HepG2 (cell line): ENCODE measurements at regions not wholly inside any gene's neighbourhood (a gene's known extent, or its start where the extent isn't known, plus 50 kb on each side); places are given as distances from the start of the nearest gene placed in this dataset.

Experiments
- AHDC1 ChIP-seq: sonication (generic); formaldehyde crosslinking; IDR thresholded peaks from 2 replicates; pipeline ENCODE4 v1.5.1; 2020; ENCODE audit warnings: mild to moderate bottlenecking, missing genetic modification reagents, borderline replicate concordance
- CREM ChIP-seq, 2 experiments: sonication (generic) in 1 of 2; formaldehyde crosslinking in 1 of 2; IDR thresholded peaks; 2 replicates each; pipeline versions ENCODE4 v1.4.0 to v1.6.1; 2016 to 2020; ENCODE audit warnings: antibody characterized with exemption in 1 of 2, mild to moderate bottlenecking in 1 of 2, missing genetic modification reagents in 1 of 2
- CTCF ChIP-seq: sonication (generic); formaldehyde crosslinking; IDR thresholded peaks from 2 replicates; pipeline ENCODE4 v1.5.0; 2020; ENCODE audit warnings: mild to moderate bottlenecking, missing genetic modification reagents, moderate library complexity
- DNMT1 ChIP-seq: sonication (generic); formaldehyde crosslinking; IDR thresholded peaks from 2 replicates; pipeline ENCODE4 v1.5.1; 2020; ENCODE audit warnings: mild to moderate bottlenecking, missing genetic modification reagents
- FOXA3 ChIP-seq: IDR thresholded peaks from 2 replicates; pipeline ENCODE4 v1.6.1; 2016; ENCODE audit warnings: missing genetic modification reagents, missing compliant biosample characterization
- GRHL1 ChIP-seq: sonication (generic); formaldehyde crosslinking; conservative IDR thresholded peaks from 2 replicates; pipeline ENCODE4 v1.8.0; 2022; ENCODE audit warnings: missing genetic modification reagents
- IKZF1 ChIP-seq: fragments of 450-650 bp; IDR thresholded peaks from 2 replicates; pipeline ENCODE4 v1.7.1; 2016
- JUN ChIP-seq: sonication (generic); formaldehyde crosslinking; IDR thresholded peaks from 2 replicates; pipeline ENCODE4 v1.4.0; 2020; ENCODE audit warnings: mild to moderate bottlenecking, missing genetic modification reagents
- KAT2B ChIP-seq: fragments of 150-350 bp; IDR thresholded peaks from 2 replicates; pipeline ENCODE4 v1.6.1; 2014; ENCODE audit warnings: low read depth, low read length, borderline replicate concordance
- KDM4B ChIP-seq: sonication (generic); formaldehyde crosslinking; IDR thresholded peaks from 2 replicates; pipeline ENCODE4 v1.4.0; 2020; ENCODE audit warnings: missing genetic modification reagents
- KDM5B ChIP-seq: sonication (generic); formaldehyde crosslinking; IDR thresholded peaks from 2 replicates; pipeline ENCODE4 v1.4.0; 2020; ENCODE audit warnings: missing genetic modification reagents, mild to moderate bottlenecking, borderline replicate concordance
- MAFF ChIP-seq: IDR thresholded peaks from 2 replicates; pipeline ENCODE4 v1.6.1; 2011; ENCODE audit warnings: low read depth, low read length, improper control_type of control experiment
- MEIS1 ChIP-seq: sonication (generic); formaldehyde crosslinking; IDR thresholded peaks from 2 replicates; pipeline ENCODE4 v1.9.0; 2021; ENCODE audit warnings: mild to moderate bottlenecking, missing genetic modification reagents, moderate library complexity, borderline replicate concordance
- PCBP2 ChIP-seq: fragments of 200-400 bp; formaldehyde crosslinking; optimal IDR thresholded peaks from 2 replicates; pipeline ENCODE3; 2018; ENCODE audit warnings: low read length, low read depth; ENCODE audit not compliant: poor library complexity, severe bottlenecking
- TCF7 ChIP-seq: sonication (generic); IDR thresholded peaks from 2 replicates; pipeline ENCODE4 v1.6.1; 2016; ENCODE audit warnings: antibody characterized with exemption, low read depth
- ZFP90 ChIP-seq: sonication (generic); formaldehyde crosslinking; IDR thresholded peaks from 2 replicates; pipeline ENCODE4 v1.8.0; 2022; ENCODE audit warnings: missing genetic modification reagents, mild to moderate bottlenecking, inconsistent platforms, borderline replicate concordance
- ZFYVE20 ChIP-seq: sonication (generic); formaldehyde crosslinking; IDR thresholded peaks from 2 replicates; pipeline ENCODE4 v1.8.0; 2023; ENCODE audit warnings: low read depth, mild to moderate bottlenecking, moderate library complexity, missing genetic modification reagents, borderline replicate concordance
- ZNF101 ChIP-seq: sonication (generic); formaldehyde crosslinking; IDR thresholded peaks from 2 replicates; pipeline ENCODE4 v1.4.0; 2020; ENCODE audit warnings: mild to moderate bottlenecking, low read depth, missing genetic modification reagents, borderline replicate concordance
- ZNF207 ChIP-seq: fragments of 450-650 bp; IDR thresholded peaks from 2 replicates; pipeline ENCODE4 v1.6.1; 2016; ENCODE audit warnings: antibody characterized with exemption, borderline replicate concordance
- ZNF230 ChIP-seq: sonication (generic); formaldehyde crosslinking; IDR thresholded peaks from 2 replicates; pipeline ENCODE4 v1.4.0; 2020; ENCODE audit warnings: mild to moderate bottlenecking, missing genetic modification reagents
- ZNF343 ChIP-seq: sonication (generic); formaldehyde crosslinking; IDR thresholded peaks from 2 replicates; pipeline ENCODE4 v1.4.0; 2020; ENCODE audit warnings: mild to moderate bottlenecking, missing genetic modification reagents

- TF ChIP-seq KDM4B (CRISPR knock-in tag), result no peak
- TF ChIP-seq MEIS1, result no peak
- no peak for TF ChIP-seq CTCF (CRISPR knock-in tag)
- TF ChIP-seq ZFYVE20 (CRISPR knock-in tag), result no peak
- TF ChIP-seq ZNF343, result no peak
- TF ChIP-seq MAFF, result no peak
- TF ChIP-seq DNMT1 (CRISPR knock-in tag), result no peak
- no peak for TF ChIP-seq GRHL1 (CRISPR knock-in tag)
- peak; percentile 58; the same call in 1 of the 2 replicates for TF ChIP-seq CREM (IDR thresholded peaks at IDR 0.05)
- TF ChIP-seq CREM (CRISPR knock-in tag; IDR thresholded peaks at IDR 0.05), result no peak
- TF ChIP-seq IKZF1, result no peak
- no peak for TF ChIP-seq AHDC1 (CRISPR knock-in tag)
- TF ChIP-seq FOXA3 (CRISPR knock-in tag), result peak; percentile 4; the same call in 1 of the 2 replicates
- TF ChIP-seq PCBP2, result no peak
- no peak for TF ChIP-seq KAT2B
- no peak for TF ChIP-seq ZFP90 (CRISPR knock-in tag)
- TF ChIP-seq ZNF207, result no peak
- no peak for TF ChIP-seq ZNF230
- TF ChIP-seq ZNF101 (CRISPR knock-in tag), result no peak
- peak; percentile 81 for TF ChIP-seq TCF7
- no peak for TF ChIP-seq KDM5B (CRISPR knock-in tag)
- no peak for TF ChIP-seq JUN (CRISPR knock-in tag)
Observed at GRCh38 chr2:15782009-15782751, 158.2 kb upstream of the MYCN start (continued).
